Vagina (tissue), 2 donors: ENCODE measurements at regions not wholly inside any gene's neighbourhood (a gene's known extent, or its start where the extent isn't known, plus 50 kb on each side); places are given as distances from the start of the nearest gene placed in this dataset.

ENCODE experiments used
- DNase-seq, 2 donors: peaks; one replicate each; pipeline ENCODE4 v3.0.0-alpha.2; 2017; ENCODE audit errors: extremely low spot score in 2 of 2
- H3K27ac ChIP-seq: fragments of 200-600 bp; sonication (generic); one replicate; pipeline ENCODE4 v1.5.1; 2019
- H3K27me3 ChIP-seq: fragments of 200-600 bp; sonication (generic); one replicate; pipeline ENCODE4 v1.5.1; 2019
- H3K36me3 ChIP-seq, 2 donors: fragments of 200-600 bp; sonication (generic); one replicate each; pipeline ENCODE4 v1.5.1; 2017 to 2019
- H3K4me1 ChIP-seq: fragments of 200-600 bp; sonication (generic); one replicate; pipeline ENCODE4 v1.5.1; 2019
- H3K4me3 ChIP-seq, 2 donors: fragments of 200-600 bp; sonication (generic); 1 replicate in 1 of 2; 2 replicates in 1 of 2; pipeline ENCODE4 v1.5.1; 2016 to 2019
- H3K9me3 ChIP-seq: fragments of 200-600 bp; sonication (generic); one replicate; pipeline ENCODE4 v1.5.1; 2019
- CTCF ChIP-seq, 3 experiments: fragments of 450-650 bp in 2 of 3; fragments of 200-600 bp in 1 of 3; sonication (generic) in 1 of 3; IDR thresholded peaks; one replicate each; pipeline ENCODE4 v1.5.1; 2017 to 2019; ENCODE audit warnings: antibody characterized with exemption in 3 of 3, mild to moderate bottlenecking in 2 of 3, moderate library complexity in 2 of 3
- POLR2A ChIP-seq, 2 donors: fragments of 450-650 bp; IDR thresholded peaks; one replicate each; pipeline ENCODE4 v1.6.1; 2017; ENCODE audit warnings: antibody characterized with exemption in 2 of 2, mild to moderate bottlenecking in 2 of 2, moderate library complexity in 2 of 2
- POLR2AphosphoS5 ChIP-seq, 2 donors: sonication (generic); formaldehyde crosslinking; IDR thresholded peaks; one replicate each; pipeline ENCODE4 v1.9.0; 2017; ENCODE audit warnings: antibody characterized with exemption in 2 of 2, mild to moderate bottlenecking in 2 of 2, low read depth in 1 of 2; ENCODE audit not compliant: insufficient read depth in 1 of 2
- intact Hi-C: fragments of 100-400 bp; cut with DNase I; formaldehyde crosslinking; loops from one replicate; pipeline ENCODE4 v1.15.1; 2023

DNA sequence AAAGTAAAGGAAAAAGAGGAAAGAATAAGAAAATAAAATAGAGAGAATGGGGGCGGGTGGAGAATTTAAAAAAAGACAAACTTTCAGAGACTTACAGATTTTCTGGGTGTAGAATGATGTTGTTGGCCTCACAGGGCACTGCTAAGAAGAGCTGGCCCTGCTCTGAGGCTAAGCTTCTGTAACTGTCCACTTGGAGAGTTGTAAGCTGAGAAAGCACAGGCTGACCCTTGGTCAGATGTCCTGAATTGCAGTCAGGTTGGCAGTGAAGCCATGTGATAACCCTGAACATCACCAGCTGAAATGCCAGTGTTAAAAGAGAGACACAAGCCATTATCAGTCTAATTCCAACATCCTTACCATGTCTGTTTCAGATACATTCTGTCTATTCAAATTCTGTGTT, 272.1 kb upstream of the SORCS1 start:
- Histone ChIP-seq H3K9me3 (no peaks in the 10 kb centered on the region), H3K27ac (no peak overlapping the region), H3K27me3 (no peaks in the 10 kb centered on the region), H3K4me1 (no peaks in the 10 kb centered on the region), H3K36me3 (no peaks in the 10 kb centered on the region), H3K4me3 (no peak overlapping the region)
- no peak for TF ChIP-seq CTCF (IDR thresholded peaks at IDR 0.05)
- no peak for TF ChIP-seq POLR2A (IDR thresholded peaks at IDR 0.05)
- no peak for TF ChIP-seq POLR2AphosphoS5 (IDR thresholded peaks at IDR 0.05; ENCODE audit: insufficient read depth in 1 of 2, low read depth in 1 of 2)
- DNase-seq: no peak
- intact Hi-C loops: no loop called here

GRCh38 chr10:107434854-107435253, 270.3 kb upstream of the SORCS1 start:
- Histone ChIP-seq H3K9me3 (no peaks in the 10 kb centered on the region), H3K4me1 (no peaks in the 10 kb centered on the region), H3K36me3 (no peaks in the 10 kb centered on the region), H3K27ac (no peak overlapping the region), H3K27me3 (no peaks in the 10 kb centered on the region), H3K4me3 (no peak overlapping the region)
- TF ChIP-seq POLR2A (IDR thresholded peaks at IDR 0.05) (no peak), CTCF (IDR thresholded peaks at IDR 0.05) (no peak), POLR2AphosphoS5 (IDR thresholded peaks at IDR 0.05; ENCODE audit: insufficient read depth in 1 of 2, low read depth in 1 of 2) (no peak)
- no peak for DNase-seq
- intact Hi-C loops: no loop called here

- H3K27ac ChIP-seq: no peak overlapping the region
- H3K27me3 ChIP-seq: no peaks in the 10 kb centered on the region
- intact Hi-C loops: no loop called here
- DNase-seq: no peak
- no peaks in the 10 kb centered on the region for H3K4me1 ChIP-seq
- no peaks in the 10 kb centered on the region for H3K9me3 ChIP-seq
- no peak overlapping the region for H3K4me3 ChIP-seq
- no peaks in the 10 kb centered on the region for H3K36me3 ChIP-seq
- TF ChIP-seq POLR2A (IDR thresholded peaks at IDR 0.05): no peak
- TF ChIP-seq POLR2AphosphoS5 (IDR thresholded peaks at IDR 0.05; ENCODE audit: insufficient read depth in 1 of 2, low read depth in 1 of 2): no peak
- no peak for TF ChIP-seq CTCF (IDR thresholded peaks at IDR 0.05)
These were observed 269.7 kb upstream of the SORCS1 start for GRCh38 chr10:107434201-107434600.

GRCh38 chr10:107433605-107434004, 269.1 kb upstream of the SORCS1 start:
- no peaks in the 10 kb centered on the region for H3K36me3 ChIP-seq
- intact Hi-C loops: no loop called here

DNA sequence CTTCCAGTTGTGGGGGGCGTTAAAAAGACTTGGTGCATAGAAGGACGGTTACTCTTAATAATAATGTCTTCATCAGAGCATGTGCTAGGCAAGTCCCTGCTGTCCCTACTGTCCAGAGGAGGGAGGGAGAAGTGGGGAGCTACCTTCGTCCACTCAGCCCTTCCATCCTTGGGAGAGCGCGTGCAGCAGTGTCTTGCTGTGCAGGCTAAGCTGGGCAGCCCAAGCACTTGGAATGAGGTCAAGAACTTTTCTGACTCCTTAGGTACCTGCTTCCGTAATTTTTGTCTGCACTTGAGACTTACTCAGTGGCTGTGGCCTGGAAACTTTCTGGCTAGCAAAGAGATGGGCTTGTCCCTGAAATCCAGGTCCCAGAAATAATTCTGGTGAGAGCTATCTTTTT, 265.9 kb upstream of the SORCS1 start:
- no peak for TF ChIP-seq POLR2AphosphoS5 (IDR thresholded peaks at IDR 0.05; ENCODE audit: insufficient read depth in 1 of 2, low read depth in 1 of 2)
- TF ChIP-seq POLR2A (IDR thresholded peaks at IDR 0.05): no peak
- TF ChIP-seq CTCF (IDR thresholded peaks at IDR 0.05): no peak
- Histone ChIP-seq H3K4me1 (no peaks in the 10 kb centered on the region), H3K9me3 (no peaks in the 10 kb centered on the region), H3K36me3 (no peaks in the 10 kb centered on the region), H3K4me3 (no peak overlapping the region), H3K27me3 (no peaks in the 10 kb centered on the region), H3K27ac (no peak overlapping the region)
- intact Hi-C loops: no loop called here
- no peak for DNase-seq

More at GRCh38 chr10:107433605-107434004, 269.1 kb upstream of the SORCS1 start:
- Histone ChIP-seq H3K9me3 (no peaks in the 10 kb centered on the region), H3K27ac (no peak overlapping the region), H3K4me3 (no peak overlapping the region), H3K27me3 (no peaks in the 10 kb centered on the region), H3K4me1 (no peaks in the 10 kb centered on the region)
- no peak for DNase-seq
- no peak for TF ChIP-seq CTCF (IDR thresholded peaks at IDR 0.05)
- no peak for TF ChIP-seq POLR2A (IDR thresholded peaks at IDR 0.05)
- TF ChIP-seq POLR2AphosphoS5 (IDR thresholded peaks at IDR 0.05; ENCODE audit: insufficient read depth in 1 of 2, low read depth in 1 of 2): no peak
